ENCODE measurements at regions not wholly inside any gene's neighbourhood (a gene's known extent, or its start where the extent isn't known, plus 50 kb on each side); places are given as distances from the start of the nearest gene placed in this dataset.

GRCh38 chr2:139225961-139226360 lies 445.8 kb upstream of the NXPH2 start:
- TF ChIP-seq YY1 (IDR thresholded peaks at IDR 0.05; ENCODE audit: low read depth) (no peak), TCF12 (IDR thresholded peaks at IDR 0.05; ENCODE audit: low read depth) (no peak), EGR1 (IDR thresholded peaks at IDR 0.05) (no peak), USF1 (IDR thresholded peaks at IDR 0.05) (no peak), NFIC (IDR thresholded peaks at IDR 0.05) (no peak), CREB1 (IDR thresholded peaks at IDR 0.05; ENCODE audit: low read depth) (no peak), RAD21 (IDR thresholded peaks at IDR 0.05; ENCODE audit: low read depth) (no peak), CEBPB (IDR thresholded peaks at IDR 0.05) (no peak), TAF1 (IDR thresholded peaks at IDR 0.05; ENCODE audit: low read depth) (no peak), REST (IDR thresholded peaks at IDR 0.05; ENCODE audit: low read depth) (no peak), ZBTB7A (IDR thresholded peaks at IDR 0.05; ENCODE audit: low read depth) (no peak), EP300 (IDR thresholded peaks at IDR 0.05; ENCODE audit: borderline replicate concordance) (no peak), MAX (IDR thresholded peaks at IDR 0.05) (no peak), FOXM1 (IDR thresholded peaks at IDR 0.05; ENCODE audit: borderline replicate concordance, low read depth) (no peak), TEAD4 (IDR thresholded peaks at IDR 0.05) (no peak)

GRCh38 chr2:139218181-139218580 lies 438.0 kb upstream of the NXPH2 start:
- TF ChIP-seq ZBTB7A (IDR thresholded peaks at IDR 0.05; ENCODE audit: low read depth): no peak
- no peak for TF ChIP-seq MAX (IDR thresholded peaks at IDR 0.05)
- TF ChIP-seq CREB1 (IDR thresholded peaks at IDR 0.05; ENCODE audit: low read depth): no peak

GRCh38 chr2:139217641-139218040 lies 437.5 kb upstream of the NXPH2 start:
- TF ChIP-seq CREB1 (IDR thresholded peaks at IDR 0.05; ENCODE audit: low read depth) (no peak), ZBTB7A (IDR thresholded peaks at IDR 0.05; ENCODE audit: low read depth) (no peak), CEBPB (IDR thresholded peaks at IDR 0.05) (no peak), REST (IDR thresholded peaks at IDR 0.05; ENCODE audit: low read depth) (no peak), TAF1 (IDR thresholded peaks at IDR 0.05; ENCODE audit: low read depth) (no peak)

GRCh38 chr2:139216435-139216834 lies 436.2 kb upstream of the NXPH2 start:
- TF ChIP-seq YY1 (IDR thresholded peaks at IDR 0.05; ENCODE audit: low read depth) (no peak), ZBTB7A (IDR thresholded peaks at IDR 0.05; ENCODE audit: low read depth) (no peak), RAD21 (IDR thresholded peaks at IDR 0.05; ENCODE audit: low read depth) (no peak), EGR1 (IDR thresholded peaks at IDR 0.05) (no peak), USF1 (IDR thresholded peaks at IDR 0.05) (no peak), REST (IDR thresholded peaks at IDR 0.05; ENCODE audit: low read depth) (no peak), EP300 (IDR thresholded peaks at IDR 0.05; ENCODE audit: borderline replicate concordance) (no peak), TCF12 (IDR thresholded peaks at IDR 0.05; ENCODE audit: low read depth) (no peak), FOXM1 (IDR thresholded peaks at IDR 0.05; ENCODE audit: borderline replicate concordance, low read depth) (no peak), MAX (IDR thresholded peaks at IDR 0.05) (no peak), CREB1 (IDR thresholded peaks at IDR 0.05; ENCODE audit: low read depth) (no peak), CEBPB (IDR thresholded peaks at IDR 0.05) (no peak), TEAD4 (IDR thresholded peaks at IDR 0.05) (no peak), TAF1 (IDR thresholded peaks at IDR 0.05; ENCODE audit: low read depth) (no peak), NFIC (IDR thresholded peaks at IDR 0.05) (no peak)

- TF ChIP-seq MAX (IDR thresholded peaks at IDR 0.05) (no peak), REST (IDR thresholded peaks at IDR 0.05; ENCODE audit: low read depth) (no peak), FOXM1 (IDR thresholded peaks at IDR 0.05; ENCODE audit: borderline replicate concordance, low read depth) (no peak), EGR1 (IDR thresholded peaks at IDR 0.05) (no peak), CEBPB (IDR thresholded peaks at IDR 0.05) (no peak), RAD21 (IDR thresholded peaks at IDR 0.05; ENCODE audit: low read depth) (no peak), NFIC (IDR thresholded peaks at IDR 0.05) (no peak), TAF1 (IDR thresholded peaks at IDR 0.05; ENCODE audit: low read depth) (no peak), TEAD4 (IDR thresholded peaks at IDR 0.05) (no peak), ZBTB7A (IDR thresholded peaks at IDR 0.05; ENCODE audit: low read depth) (no peak), YY1 (IDR thresholded peaks at IDR 0.05; ENCODE audit: low read depth) (no peak), CREB1 (IDR thresholded peaks at IDR 0.05; ENCODE audit: low read depth) (no peak), USF1 (IDR thresholded peaks at IDR 0.05) (no peak), TCF12 (IDR thresholded peaks at IDR 0.05; ENCODE audit: low read depth) (no peak), EP300 (IDR thresholded peaks at IDR 0.05; ENCODE audit: borderline replicate concordance) (no peak)
These were observed 434.6 kb upstream of the NXPH2 start for GRCh38 chr2:139214801-139215200.

Data from Ishikawa (cell line).